Spleen (tissue), 7 donors: ENCODE measurements at regions not wholly inside any gene's neighbourhood (a gene's known extent, or its start where the extent isn't known, plus 50 kb on each side); places are given as distances from the start of the nearest gene placed in this dataset.

Source experiments
- POLR2A ChIP-seq, 3 donors: fragments of 450-650 bp; IDR thresholded peaks; one replicate each; pipeline ENCODE4 v1.5.1; 2017; ENCODE audit warnings: antibody characterized with exemption in 3 of 3, mild to moderate bottlenecking in 1 of 3
- POLR2AphosphoS5 ChIP-seq, 3 donors: sonication (generic); formaldehyde crosslinking; IDR thresholded peaks; one replicate each; pipeline ENCODE4 v1.5.1; 2017; ENCODE audit warnings: antibody characterized with exemption in 3 of 3
- TF ChIP-seq, protein P1 (sequence below), 11 experiments: fragments of 200-600 bp in 7 of 11; fragments of 450-650 bp in 4 of 11; sonication (generic) in 4 of 11; IDR thresholded peaks in 8 of 11; conservative IDR thresholded peaks in 3 of 11; 1 replicate in 7 of 11; 2 replicates in 4 of 11; pipeline versions ENCODE4 v1.4.0 to v1.8.0; 2016 to 2021; ENCODE audit warnings: antibody characterized with exemption in 11 of 11, inconsistent platforms in 4 of 11, mild to moderate bottlenecking in 1 of 11
- donor health status: DM: no; HTN: no; CAD: no; lungs with moderate emphysema.
- donor health status: DM: no; HTN: no; CAD: no.
- donor health status: DM: no; HTN: no; CAD: no.

- TF ChIP-seq POLR2A (IDR thresholded peaks at IDR 0.05) (no peak), POLR2AphosphoS5 (IDR thresholded peaks at IDR 0.05) (no peak)
- TF ChIP-seq, protein P1, sequence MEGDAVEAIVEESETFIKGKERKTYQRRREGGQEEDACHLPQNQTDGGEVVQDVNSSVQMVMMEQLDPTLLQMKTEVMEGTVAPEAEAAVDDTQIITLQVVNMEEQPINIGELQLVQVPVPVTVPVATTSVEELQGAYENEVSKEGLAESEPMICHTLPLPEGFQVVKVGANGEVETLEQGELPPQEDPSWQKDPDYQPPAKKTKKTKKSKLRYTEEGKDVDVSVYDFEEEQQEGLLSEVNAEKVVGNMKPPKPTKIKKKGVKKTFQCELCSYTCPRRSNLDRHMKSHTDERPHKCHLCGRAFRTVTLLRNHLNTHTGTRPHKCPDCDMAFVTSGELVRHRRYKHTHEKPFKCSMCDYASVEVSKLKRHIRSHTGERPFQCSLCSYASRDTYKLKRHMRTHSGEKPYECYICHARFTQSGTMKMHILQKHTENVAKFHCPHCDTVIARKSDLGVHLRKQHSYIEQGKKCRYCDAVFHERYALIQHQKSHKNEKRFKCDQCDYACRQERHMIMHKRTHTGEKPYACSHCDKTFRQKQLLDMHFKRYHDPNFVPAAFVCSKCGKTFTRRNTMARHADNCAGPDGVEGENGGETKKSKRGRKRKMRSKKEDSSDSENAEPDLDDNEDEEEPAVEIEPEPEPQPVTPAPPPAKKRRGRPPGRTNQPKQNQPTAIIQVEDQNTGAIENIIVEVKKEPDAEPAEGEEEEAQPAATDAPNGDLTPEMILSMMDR (IDR thresholded peaks at IDR 0.05 in 8 of 11, conservative IDR thresholded peaks at IDR 0.05 in 3 of 11) = no peak
These were observed 248.7 kb downstream of the MN1 start for GRCh38 chr22:27552863-27553262.
